ENCODE measurements at regions not wholly inside any gene's neighbourhood (a gene's known extent, or its start where the extent isn't known, plus 50 kb on each side); places are given as distances from the start of the nearest gene placed in this dataset.

DNA sequence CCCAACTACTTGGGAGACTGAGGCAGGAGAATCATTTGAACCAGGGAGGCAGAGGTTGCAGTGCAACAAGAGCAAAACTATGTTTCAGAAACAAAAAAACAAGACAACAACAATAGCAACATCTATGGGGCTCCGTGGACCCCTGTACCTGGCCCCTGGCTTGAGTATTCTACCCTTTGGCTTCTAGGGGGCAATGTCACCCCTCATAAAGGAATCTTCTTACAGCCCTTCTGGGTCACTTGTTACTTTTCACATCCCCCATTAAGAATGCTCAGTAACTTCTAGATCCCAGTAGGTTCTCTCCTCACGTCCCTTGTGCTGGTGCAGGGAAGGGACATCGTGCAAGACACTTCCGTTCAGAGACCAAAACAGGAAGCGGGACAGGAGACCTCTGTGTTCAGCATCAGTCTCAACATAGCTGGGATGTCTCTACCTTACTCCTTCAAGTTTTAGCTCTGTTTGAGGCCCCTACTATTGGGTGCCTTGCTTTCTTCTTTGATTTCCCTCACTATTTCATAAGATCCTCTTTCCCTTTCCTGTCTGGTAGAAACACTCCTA is 218.1 kb upstream of the ARGLU1 start:
- intact Hi-C loops (cut with DNase I): no loop called here
- Histone ChIP-seq H3K4me1 (no peaks in the 10 kb centered on the region), H3K27ac (no peak overlapping the region), H3K9me3 (no peaks in the 10 kb centered on the region), H3K27me3 (no peaks in the 10 kb centered on the region), H3K4me3 (no peak overlapping the region), H3K36me3 (no peaks in the 10 kb centered on the region)
- ATAC-seq (no peak), DNase-seq (no peak)
- TF ChIP-seq POLR2A (IDR thresholded peaks at IDR 0.05): no peak
- TF ChIP-seq, protein P1, sequence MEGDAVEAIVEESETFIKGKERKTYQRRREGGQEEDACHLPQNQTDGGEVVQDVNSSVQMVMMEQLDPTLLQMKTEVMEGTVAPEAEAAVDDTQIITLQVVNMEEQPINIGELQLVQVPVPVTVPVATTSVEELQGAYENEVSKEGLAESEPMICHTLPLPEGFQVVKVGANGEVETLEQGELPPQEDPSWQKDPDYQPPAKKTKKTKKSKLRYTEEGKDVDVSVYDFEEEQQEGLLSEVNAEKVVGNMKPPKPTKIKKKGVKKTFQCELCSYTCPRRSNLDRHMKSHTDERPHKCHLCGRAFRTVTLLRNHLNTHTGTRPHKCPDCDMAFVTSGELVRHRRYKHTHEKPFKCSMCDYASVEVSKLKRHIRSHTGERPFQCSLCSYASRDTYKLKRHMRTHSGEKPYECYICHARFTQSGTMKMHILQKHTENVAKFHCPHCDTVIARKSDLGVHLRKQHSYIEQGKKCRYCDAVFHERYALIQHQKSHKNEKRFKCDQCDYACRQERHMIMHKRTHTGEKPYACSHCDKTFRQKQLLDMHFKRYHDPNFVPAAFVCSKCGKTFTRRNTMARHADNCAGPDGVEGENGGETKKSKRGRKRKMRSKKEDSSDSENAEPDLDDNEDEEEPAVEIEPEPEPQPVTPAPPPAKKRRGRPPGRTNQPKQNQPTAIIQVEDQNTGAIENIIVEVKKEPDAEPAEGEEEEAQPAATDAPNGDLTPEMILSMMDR (IDR thresholded peaks at IDR 0.05): no peak
- 28 to 66% (median 52%) methylated on average over 5 of the region's 5 CpGs for WGBS, 4 donors

DNA sequence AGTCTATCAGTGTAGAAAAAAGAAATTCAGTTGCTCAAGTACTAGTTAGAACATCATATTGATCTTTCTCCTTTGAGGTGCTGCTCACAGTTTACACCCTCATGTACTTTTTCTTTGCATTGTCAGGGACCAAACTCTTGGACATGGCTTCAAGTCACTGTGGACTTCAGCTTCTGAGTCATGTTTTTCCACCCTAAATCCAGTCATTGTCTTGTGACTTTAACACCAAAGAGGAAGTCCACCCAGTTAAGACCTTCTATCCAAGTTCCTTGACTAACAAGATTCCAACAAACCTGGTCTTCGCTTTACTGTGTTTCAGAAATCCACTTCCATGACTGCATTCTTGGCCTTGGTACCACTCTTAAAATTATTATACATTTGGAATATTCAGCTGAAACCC is 206.7 kb upstream of the ARGLU1 start:
- intact Hi-C loops (cut with DNase I): no loop called here
- no peak for DNase-seq
- Histone ChIP-seq H3K4me1 (peaks cover 0 to 7% (median 0%) of the 10 kb centered on the region in 12 donors), H3K4me3 (no peak overlapping the region), H3K27me3 (no peaks in the 10 kb centered on the region), H3K9me3 (peaks cover 0 to 4% (median 0%) of the 10 kb centered on the region in 12 donors), H3K27ac (no peak overlapping the region), H3K36me3 (no peaks in the 10 kb centered on the region)
- no peak for ATAC-seq
- WGBS, 4 donors: 95 to 97% (median 96%) methylated on average over 1 of the region's 1 CpG
- TF ChIP-seq, protein P1 (IDR thresholded peaks at IDR 0.05): no peak
- TF ChIP-seq POLR2A (IDR thresholded peaks at IDR 0.05): no peak

DNA sequence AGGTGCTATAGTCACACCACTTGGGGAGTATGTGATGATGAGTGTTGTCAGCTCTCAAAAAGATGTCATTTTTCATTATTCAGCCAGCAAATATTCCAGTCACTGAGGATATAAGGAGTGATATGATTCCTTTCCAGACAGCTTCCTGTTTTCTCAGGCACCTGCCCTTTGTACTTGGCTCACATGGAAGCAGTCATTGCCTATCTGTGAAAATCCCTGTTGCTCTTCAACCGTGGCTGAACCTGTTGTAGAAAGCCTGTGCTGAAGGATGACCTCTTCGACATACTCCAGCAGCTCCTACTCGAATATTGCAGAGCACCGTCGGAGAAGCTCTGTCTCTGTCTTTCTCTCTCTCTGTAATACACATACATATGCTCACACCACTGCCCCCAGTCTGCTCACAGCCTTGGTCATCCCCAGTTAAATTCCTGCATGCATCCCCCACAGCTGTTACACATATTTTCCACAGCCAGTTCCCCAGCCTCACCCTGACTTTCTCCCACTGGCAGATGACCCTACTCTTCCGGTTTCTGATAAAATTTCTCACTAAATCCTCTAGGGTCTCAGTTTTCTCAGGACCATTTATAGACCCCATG is 204.2 kb upstream of the ARGLU1 start:
- ATAC-seq: no peak
- H3K27me3 ChIP-seq: no peaks in the 10 kb centered on the region
- H3K27ac ChIP-seq: no peak overlapping the region
- WGBS, 4 donors: 38 to 44% (median 43%) methylated on average over 6 of the region's 6 CpGs
- intact Hi-C loops (cut with DNase I): no loop called here
- no peak overlapping the region for H3K4me3 ChIP-seq
- no peak for DNase-seq
- no peak for TF ChIP-seq POLR2A (IDR thresholded peaks at IDR 0.05)
- TF ChIP-seq, protein P1 (IDR thresholded peaks at IDR 0.05): no peak
- H3K36me3 ChIP-seq: no peaks in the 10 kb centered on the region
- peaks cover 0 to 7% (median 0%) of the 10 kb centered on the region in 12 donors for H3K4me1 ChIP-seq
- peaks cover 0 to 15% (median 7%) of the 10 kb centered on the region in 12 donors for H3K9me3 ChIP-seq

DNA sequence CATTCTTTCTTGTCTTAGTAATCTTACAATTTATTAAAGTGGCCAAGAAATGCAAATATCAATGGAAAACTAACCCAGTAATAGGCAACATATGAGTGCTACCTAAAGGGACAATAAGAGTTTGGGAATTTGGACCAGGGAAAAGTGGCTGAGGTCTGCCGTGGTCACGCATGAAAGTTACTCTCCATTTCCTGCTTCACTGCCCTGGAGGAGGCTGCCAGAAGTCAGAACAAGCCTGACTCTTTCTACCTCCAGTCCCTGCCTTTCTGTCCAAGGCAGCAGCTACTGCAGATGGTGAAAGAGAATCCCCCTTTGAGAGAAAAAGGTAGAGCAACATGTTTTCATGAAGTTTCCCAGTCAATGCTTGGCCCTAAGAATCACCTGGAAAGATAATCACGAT is 201.1 kb upstream of the ARGLU1 start:
- Histone ChIP-seq H3K4me1 (peaks cover 0 to 7% (median 0%) of the 10 kb centered on the region in 12 donors), H3K9me3 (peaks cover 0 to 22% (median 9%) of the 10 kb centered on the region in 12 donors)
- 63 to 71% (median 69%) methylated on average over 3 of the region's 3 CpGs for WGBS, 4 donors

More for the DNA sequence above, 201.1 kb upstream of the ARGLU1 start:
- DNase-seq: no peak
- no peaks in the 10 kb centered on the region for H3K27me3 ChIP-seq
- H3K4me3 ChIP-seq: no peak overlapping the region
- H3K27ac ChIP-seq: no peak overlapping the region
- no peaks in the 10 kb centered on the region for H3K36me3 ChIP-seq
- intact Hi-C loops (cut with DNase I): no loop called here
- ATAC-seq: no peak
- TF ChIP-seq, protein P1 (IDR thresholded peaks at IDR 0.05): no peak
- no peak for TF ChIP-seq POLR2A (IDR thresholded peaks at IDR 0.05)
